ENCODE measurements at regions not wholly inside any gene's neighbourhood (a gene's known extent, or its start where the extent isn't known, plus 50 kb on each side); places are given as distances from the start of the nearest gene placed in this dataset.
"Not testable (repeated sequence)": the region's sequence is repeated elsewhere in the genome, so short reads cannot be mapped to it uniquely, and the experiment has no call there.

DNA sequence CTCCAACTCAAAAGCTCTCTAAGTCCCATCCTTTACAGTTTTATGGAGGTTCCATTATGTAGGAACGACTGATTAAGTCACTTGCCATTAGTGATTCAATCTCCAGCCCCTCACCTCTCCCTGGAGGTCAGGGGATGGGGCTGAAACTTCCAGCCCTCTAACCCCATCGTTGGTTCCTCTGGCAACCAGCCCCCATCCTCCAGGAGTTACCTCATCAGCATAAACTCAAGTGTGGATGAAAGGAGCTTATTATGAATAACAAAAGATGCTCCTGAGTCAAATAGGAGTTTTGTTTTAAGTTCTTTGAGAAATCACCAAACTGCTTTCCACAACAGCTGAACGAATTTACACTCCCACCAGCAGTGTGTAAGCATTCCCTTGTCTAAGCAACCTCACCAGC is 494.3 kb upstream of the AUTS2 start:
- Histone ChIP-seq H3K4me1 (no peaks in the 10 kb centered on the region), H3K27ac (no peak overlapping the region), H3K9me3 (no peaks in the 10 kb centered on the region), H3K4me3 (no peak overlapping the region), H3K27me3 (no peaks in the 10 kb centered on the region), H3K36me3 (no peaks in the 10 kb centered on the region)
- TF ChIP-seq, protein P1, sequence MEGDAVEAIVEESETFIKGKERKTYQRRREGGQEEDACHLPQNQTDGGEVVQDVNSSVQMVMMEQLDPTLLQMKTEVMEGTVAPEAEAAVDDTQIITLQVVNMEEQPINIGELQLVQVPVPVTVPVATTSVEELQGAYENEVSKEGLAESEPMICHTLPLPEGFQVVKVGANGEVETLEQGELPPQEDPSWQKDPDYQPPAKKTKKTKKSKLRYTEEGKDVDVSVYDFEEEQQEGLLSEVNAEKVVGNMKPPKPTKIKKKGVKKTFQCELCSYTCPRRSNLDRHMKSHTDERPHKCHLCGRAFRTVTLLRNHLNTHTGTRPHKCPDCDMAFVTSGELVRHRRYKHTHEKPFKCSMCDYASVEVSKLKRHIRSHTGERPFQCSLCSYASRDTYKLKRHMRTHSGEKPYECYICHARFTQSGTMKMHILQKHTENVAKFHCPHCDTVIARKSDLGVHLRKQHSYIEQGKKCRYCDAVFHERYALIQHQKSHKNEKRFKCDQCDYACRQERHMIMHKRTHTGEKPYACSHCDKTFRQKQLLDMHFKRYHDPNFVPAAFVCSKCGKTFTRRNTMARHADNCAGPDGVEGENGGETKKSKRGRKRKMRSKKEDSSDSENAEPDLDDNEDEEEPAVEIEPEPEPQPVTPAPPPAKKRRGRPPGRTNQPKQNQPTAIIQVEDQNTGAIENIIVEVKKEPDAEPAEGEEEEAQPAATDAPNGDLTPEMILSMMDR (IDR thresholded peaks at IDR 0.05): no peak
- no peak for ATAC-seq
- no peak for DNase-seq
- intact Hi-C loops (cut with DNase I): no loop called here

DNA sequence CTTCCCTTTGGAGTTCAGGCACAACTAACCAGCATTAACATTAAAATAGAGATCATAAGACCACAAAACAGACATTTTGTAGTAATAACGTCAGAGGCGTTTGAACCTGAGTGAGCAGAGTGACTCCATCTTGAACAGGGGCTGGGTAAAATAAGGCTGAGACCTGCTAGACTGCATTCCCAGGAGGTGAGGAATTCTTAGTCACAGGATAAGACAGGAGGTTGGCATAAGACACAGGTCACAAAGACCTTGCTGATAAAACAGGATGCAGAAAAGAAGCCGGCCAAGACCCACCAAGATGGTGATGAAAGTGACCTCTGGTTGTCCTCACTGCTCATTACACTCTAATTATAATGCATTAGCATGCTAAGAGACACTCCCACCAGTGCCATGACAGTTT is 493.2 kb upstream of the AUTS2 start:
- H3K9me3 ChIP-seq: no peaks in the 10 kb centered on the region
- no peak overlapping the region for H3K27ac ChIP-seq
- ATAC-seq: peak; percentile 22
- H3K27me3 ChIP-seq: no peaks in the 10 kb centered on the region
- no peaks in the 10 kb centered on the region for H3K4me1 ChIP-seq
- H3K36me3 ChIP-seq: no peaks in the 10 kb centered on the region
- TF ChIP-seq, protein P1 (IDR thresholded peaks at IDR 0.05): no peak
- no peak overlapping the region for H3K4me3 ChIP-seq
- no peak for DNase-seq
- intact Hi-C loops (cut with DNase I): no loop called here

DNA sequence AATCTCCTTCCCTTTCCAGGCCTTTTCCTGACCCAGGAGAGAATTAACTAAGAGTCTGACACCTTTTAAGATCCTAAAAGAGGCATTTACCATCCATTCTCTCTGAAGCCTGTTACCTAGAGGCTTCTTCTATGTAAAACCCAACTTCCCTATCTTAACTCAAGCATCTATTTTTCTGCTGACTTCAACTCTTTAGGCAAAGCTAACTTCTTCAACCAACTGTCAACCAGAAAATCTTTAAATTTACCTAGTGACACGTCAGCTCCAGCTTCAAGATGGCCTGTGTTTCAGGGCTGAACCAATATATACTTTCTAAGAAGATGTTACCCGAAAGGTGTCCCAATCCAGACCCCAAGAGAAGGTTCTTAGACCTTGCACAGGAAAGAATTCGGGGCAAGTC is 492.3 kb upstream of the AUTS2 start:
- no peak for ATAC-seq
- Histone ChIP-seq H3K4me1 (no peaks in the 10 kb centered on the region), H3K4me3 (no peak overlapping the region), H3K27ac (no peak overlapping the region), H3K9me3 (no peaks in the 10 kb centered on the region), H3K36me3 (no peaks in the 10 kb centered on the region), H3K27me3 (no peaks in the 10 kb centered on the region)
- TF ChIP-seq, protein P1 (IDR thresholded peaks at IDR 0.05): no peak
- intact Hi-C loops (cut with DNase I): no loop called here
- DNase-seq: no peak

DNA sequence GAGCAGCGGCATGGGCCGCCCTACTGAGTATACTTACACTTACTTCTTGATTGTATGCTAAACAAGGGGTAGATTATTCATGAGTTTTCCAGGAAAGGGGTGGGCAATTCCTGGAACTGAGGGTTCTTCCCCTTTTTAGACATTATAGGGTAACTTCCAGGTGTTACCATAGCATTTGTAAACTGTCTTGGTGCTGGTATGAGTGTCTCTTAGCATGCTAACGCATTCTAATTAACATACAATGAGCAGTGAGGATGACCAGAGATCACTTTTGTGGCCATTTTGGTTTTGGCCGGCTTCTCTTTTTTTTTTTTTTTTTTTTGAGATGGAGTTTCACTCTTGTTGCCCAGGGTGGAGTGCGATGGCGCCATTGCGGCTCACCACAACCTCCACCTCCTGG is 491.8 kb upstream of the AUTS2 start:
- intact Hi-C loops (cut with DNase I); DNase-seq; H3K27me3 ChIP-seq; H3K27ac ChIP-seq; H3K9me3 ChIP-seq; ATAC-seq; H3K4me3 ChIP-seq; H3K36me3 ChIP-seq; H3K4me1 ChIP-seq: not testable (repeated sequence)

DNA sequence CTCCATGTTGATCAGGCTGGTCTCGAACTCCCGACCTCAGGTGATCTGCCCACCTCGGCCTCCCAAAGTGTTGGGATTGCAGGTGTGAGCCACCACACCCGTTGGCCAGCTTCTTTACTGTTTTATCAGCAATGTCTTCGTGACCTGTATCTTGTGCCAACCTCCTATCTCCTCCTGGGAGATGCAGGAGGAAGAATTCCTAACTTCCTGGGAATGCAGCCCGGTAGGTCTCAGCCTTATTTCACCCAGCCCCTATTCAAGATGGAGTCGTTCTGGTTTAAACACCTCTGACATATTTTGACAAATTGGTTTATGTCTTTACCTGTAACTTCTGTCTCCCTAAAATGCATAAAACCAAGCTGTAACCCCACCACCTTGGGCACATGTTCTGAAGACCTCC is 491.3 kb upstream of the AUTS2 start:
- H3K9me3 ChIP-seq; H3K27ac ChIP-seq; H3K27me3 ChIP-seq; H3K36me3 ChIP-seq; DNase-seq; ATAC-seq; H3K4me3 ChIP-seq; H3K4me1 ChIP-seq; intact Hi-C loops (cut with DNase I): not testable (repeated sequence)

DNA sequence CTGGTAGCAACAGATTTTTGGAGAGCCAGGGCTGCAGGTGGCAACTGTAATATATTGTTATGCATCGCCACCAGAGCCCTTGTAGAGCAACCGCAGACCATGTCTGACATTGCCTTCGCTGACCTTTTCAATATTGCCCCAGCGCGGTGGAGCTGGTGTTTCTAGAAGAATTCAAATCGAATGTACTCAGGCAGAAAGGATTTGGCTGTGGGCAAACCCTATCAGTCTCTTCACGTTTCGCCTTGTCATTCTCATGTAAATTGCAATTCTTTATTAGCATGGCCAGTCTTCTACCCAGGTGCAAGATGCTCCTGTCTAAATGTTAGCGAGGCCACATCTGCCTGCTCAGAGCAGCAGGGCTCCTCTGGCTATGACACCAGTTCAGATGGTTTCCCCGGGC is 490.2 kb upstream of the AUTS2 start:
- ATAC-seq (no peak), DNase-seq (no peak)
- intact Hi-C loops (cut with DNase I): no loop called here
- no peaks in the 10 kb centered on the region for H3K4me1 ChIP-seq
- H3K27me3 ChIP-seq: no peaks in the 10 kb centered on the region
- H3K9me3 ChIP-seq: no peaks in the 10 kb centered on the region
- H3K27ac ChIP-seq: no peak overlapping the region
- no peaks in the 10 kb centered on the region for H3K36me3 ChIP-seq
- TF ChIP-seq, protein P1 (IDR thresholded peaks at IDR 0.05): no peak
- no peak overlapping the region for H3K4me3 ChIP-seq
